ENCODE measurements at regions not wholly inside any gene's neighbourhood (a gene's known extent, or its start where the extent isn't known, plus 50 kb on each side); places are given as distances from the start of the nearest gene placed in this dataset.
"Not testable (repeated sequence)": the region's sequence is repeated elsewhere in the genome, so short reads cannot be mapped to it uniquely, and the experiment has no call there.

DNA sequence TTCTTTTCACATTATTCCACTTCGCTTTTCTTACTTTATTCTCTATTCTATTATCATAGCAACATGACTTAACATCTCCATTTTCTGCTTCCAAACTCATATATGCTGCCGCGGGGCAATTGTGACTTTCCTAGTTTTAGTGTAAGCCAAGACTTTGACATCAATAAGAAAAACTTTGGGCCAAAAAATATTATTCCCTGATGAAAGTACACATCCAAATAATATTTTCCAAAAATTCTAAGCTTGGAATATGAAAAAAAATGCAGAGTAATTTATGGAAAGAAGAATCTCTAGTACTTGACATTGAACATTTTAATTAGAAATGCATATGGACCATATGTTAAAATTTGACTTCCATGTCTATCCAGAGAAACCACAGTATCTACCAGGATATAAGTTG lies 995.1 kb upstream of the INTU start:
- no peak for DNase-seq (ENCODE audit: low read depth in 2 of 2)

DNA sequence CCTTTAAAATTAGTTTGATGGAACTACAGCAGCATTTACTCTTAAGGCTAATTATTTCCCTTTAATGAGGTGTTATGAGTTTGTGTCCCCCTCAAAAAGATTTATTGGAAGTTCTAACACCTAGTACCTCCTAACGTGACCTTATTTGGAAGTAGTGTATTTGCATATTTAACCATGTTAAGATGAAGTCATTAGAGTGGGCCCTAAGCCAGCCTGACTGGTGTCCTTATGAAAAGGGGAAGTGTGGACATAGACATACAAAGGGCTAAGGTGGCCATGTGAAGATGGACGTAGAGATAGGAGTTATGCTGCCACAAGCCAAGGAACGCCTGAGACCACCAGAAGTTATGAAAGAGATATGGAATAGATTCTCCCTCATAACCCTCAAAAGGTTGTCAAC lies 985.4 kb upstream of the INTU start:
- no peak for DNase-seq (ENCODE audit: low read depth in 2 of 2)

DNA sequence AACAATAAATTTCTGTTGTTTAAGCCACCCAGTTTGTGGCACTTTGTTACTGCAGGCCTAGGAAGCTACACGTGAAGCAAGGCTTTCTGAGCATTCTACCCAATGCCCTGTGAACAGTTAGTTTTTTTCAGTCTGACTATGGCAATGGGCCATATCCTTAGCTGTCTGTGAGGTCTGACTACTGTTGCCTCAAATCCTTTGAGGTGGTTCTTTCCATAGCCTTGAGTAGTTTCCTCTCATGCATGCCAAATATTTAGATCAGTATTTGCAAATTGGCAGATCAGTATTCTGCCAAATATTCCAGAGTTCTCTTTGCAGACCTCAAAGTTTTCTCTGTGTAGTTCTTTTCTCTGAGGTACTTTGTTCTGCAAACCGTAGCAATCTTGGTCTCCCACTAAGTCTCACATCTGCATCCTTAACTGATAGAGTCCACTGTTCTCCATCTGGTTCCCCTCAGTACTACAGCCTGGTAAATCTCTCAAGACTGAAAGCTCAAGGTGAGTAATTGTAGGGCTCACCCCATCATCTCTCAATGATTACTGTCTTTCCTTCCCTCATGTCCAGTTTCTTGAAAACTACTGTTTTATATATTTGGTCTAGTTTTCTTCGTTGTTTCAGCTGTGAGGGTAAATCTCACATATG lies 984.9 kb upstream of the INTU start:
- DNase-seq (ENCODE audit: low read depth in 2 of 2): no peak

GRCh38 chr4:126658411-126658810 lies 974.3 kb upstream of the INTU start:
- DNase-seq (ENCODE audit: low read depth in 2 of 2): no peak

GRCh38 chr4:126661194-126661593 lies 971.6 kb upstream of the INTU start:
- DNase-seq (ENCODE audit: low read depth in 2 of 2): no peak

GRCh38 chr4:126664839-126665238 lies 967.9 kb upstream of the INTU start:
- DNase-seq (ENCODE audit: low read depth in 2 of 2): no peak

GRCh38 chr4:126670038-126670437 lies 962.7 kb upstream of the INTU start:
- DNase-seq (ENCODE audit: low read depth in 2 of 2): not testable (repeated sequence)

DNA sequence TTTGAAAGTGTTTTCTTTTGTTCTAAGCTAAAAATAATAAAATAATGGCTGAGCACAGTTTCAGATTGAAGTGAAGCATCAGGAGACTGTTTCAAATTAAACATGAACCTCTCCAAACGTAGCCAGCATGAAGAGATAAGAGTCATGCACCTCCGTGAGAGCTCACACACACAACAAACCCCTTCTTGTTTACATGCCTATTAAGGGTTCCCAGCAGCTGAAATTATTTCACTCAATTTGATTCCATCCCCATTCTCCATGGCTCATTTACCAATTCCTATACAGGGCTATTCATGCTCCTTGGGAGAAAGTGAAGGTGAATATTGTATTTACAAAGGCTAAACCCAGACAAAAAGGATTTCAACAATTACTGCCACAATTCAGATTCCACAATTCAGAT lies 954.1 kb upstream of the INTU start:
- DNase-seq (ENCODE audit: low read depth in 2 of 2): no peak

- DNase-seq (ENCODE audit: low read depth in 2 of 2): no peak
Observed at GRCh38 chr4:126679303-126679702, 953.5 kb upstream of the INTU start.

DNA sequence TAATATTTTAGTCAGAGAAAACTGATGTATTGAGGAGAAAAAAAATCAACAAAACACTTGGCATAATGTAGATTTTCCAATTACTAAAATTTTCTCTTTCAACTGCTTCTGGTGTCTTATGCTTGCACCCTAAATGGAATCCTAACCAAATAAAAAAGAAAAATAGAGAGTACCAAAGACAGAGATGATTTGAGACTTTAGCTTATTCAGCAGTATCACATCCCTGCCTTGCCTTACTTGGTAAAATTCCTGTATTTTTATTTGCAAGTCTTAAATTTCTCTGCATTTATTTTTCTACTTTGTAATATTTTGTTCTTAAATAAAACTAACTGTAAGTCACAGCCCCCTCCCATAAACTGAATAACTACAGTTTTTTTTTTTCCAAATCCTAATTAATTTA lies 950.5 kb upstream of the INTU start:
- no peak for DNase-seq (ENCODE audit: low read depth in 2 of 2)

DNA sequence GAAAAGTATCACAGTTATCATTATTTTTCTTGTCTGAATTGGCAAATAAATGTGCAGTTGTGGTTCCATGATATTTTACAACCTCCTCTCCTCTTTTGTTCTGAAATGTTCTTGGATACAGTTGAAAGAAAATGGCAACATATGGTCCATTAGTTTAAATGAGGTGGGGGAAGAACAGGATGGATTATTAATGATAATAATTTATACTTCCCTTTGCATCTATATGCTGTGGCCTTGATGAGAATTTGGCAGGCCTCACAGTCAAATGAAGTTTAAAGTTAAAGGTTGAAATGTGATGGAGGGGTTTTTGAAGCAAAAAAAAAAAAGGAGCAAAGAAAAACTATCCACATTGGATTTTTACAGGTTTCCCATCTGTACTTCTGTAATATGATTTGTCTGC lies 946.3 kb upstream of the INTU start:
- DNase-seq (ENCODE audit: low read depth in 2 of 2): no peak

DNA sequence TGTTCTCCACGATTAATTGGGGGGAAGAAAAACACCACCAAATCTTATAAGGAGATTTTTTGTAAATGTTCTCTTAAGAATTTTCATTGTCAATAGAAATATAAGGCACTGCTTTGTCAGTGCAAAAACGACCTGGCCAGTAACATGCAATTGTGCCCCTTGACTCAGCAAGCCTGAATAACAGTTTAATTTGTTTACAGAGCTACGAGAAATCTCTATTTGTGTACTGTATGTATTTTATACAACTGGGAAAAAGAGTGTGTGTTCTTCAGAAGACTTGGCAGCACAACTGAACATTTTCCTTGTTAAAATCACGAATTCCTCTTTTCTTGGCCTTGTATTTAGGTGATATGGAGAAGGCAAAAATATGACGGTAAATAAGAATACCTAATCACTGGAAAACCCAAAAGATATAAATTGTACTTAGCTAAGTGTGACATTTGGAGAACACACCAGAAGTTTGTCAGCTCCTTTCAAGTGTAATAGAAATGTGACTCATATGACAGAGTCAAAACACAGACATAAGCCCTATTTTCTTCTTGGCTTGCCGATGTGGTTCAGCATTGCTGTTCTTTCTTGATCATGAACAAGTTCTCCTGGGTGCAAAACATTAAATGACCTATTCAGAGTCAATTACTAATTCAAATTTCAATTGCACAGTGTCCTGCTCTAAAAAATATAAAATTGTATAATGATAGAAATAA lies 945.0 kb upstream of the INTU start:
- no peak for DNase-seq (ENCODE audit: low read depth in 2 of 2)

- DNase-seq (ENCODE audit: low read depth in 2 of 2): no peak
Observed at GRCh38 chr4:126691797-126692196, 941.0 kb upstream of the INTU start.

DNA sequence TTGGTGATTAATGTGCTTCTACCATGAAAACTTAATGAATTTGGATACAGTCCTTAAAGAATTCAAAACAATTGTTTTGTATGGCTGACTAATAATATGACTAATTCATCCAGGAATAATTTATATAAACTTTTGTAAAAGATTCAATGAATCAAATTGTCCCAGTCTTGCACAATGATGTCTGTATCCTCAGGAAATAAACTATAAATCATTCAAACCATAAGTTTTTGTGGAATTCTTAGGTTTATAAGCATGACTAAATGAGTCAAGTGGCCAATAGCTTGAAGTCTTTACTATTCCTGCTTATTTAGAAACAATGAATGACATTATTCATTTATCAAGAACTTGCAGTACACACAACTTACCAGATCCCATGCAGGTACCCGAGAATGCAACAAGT lies 935.0 kb upstream of the INTU start:
- peak in 1 of 2 donors; percentile 59 for DNase-seq (ENCODE audit: low read depth in 2 of 2)

DNA sequence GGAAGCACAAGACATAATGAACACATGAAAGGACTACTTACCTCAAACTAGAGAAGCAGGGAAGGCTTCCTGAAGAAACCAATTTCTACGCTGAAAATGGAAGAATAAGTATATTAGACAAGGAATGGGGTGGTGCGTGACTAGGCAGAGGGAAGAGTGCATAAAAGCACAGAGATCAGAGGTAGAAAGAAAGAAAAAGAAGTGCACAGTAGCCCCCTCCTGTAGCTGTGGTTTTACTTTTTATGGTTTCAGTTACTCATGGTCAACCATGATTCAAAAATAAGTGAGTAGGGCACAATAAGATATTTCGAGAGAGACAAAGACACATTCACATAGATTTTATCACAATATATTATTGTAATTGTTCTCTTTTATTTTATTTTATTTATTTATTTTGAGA lies 934.5 kb upstream of the INTU start:
- no peak for DNase-seq (ENCODE audit: low read depth in 2 of 2)

DNA sequence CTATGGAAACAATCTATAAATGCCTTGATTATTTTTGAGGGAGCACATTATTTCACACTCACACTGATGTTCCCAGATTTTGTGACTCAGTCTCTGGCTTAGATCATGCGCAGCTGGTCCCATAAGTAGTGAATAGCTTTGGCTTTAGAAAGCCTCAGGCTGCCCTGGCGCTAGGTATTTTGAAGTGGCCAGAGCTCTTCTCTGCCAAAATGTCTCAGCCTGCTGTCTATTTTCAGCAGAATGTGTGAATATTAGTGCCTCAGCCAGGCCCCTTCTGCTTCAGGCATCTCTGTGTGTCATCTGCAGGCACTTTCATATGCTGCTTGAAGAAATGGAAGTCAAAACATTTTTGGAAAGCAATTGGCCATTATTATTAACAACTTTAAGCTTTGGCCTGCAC lies 931.0 kb upstream of the INTU start:
- no peak for DNase-seq (ENCODE audit: low read depth in 2 of 2)

DNA sequence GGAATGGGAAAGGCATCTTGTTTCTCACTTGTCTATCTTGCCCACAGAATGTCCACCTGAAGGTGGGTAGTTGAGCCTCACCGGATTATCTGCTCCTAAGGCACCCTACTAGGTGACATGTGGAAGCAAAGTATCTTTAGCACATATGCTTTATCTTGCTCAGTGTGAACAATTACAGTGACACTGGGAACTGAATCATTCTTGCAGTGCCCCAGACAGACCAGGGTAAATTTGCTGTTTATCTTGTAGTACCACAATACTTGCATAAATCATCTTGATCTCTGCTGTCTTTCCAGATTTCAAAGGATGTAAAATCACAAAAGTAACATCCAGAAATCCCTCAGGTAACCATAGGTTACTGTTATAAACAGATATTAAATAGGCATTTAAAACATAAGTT lies 930.0 kb upstream of the INTU start:
- DNase-seq (ENCODE audit: low read depth in 2 of 2): no peak

DNA sequence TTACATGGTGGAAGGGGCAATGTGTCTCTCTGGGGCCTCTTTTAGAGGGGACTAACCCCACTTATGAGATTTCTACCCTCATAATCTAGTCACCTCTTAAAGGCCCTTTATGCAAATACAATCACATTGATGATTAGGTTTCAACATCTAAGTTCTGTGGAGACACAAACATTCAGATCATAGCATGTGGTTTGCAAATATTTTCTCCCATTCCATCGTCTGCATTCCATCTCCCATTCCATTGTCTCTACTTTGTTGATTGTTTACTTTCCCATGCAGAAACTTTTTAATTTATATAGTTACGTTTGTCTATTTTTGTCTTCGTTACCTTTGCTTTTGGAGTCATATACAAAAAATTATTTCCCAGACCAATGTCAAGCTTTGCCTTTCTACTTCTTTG lies 927.5 kb upstream of the INTU start:
- DNase-seq (ENCODE audit: low read depth in 2 of 2): no peak

GRCh38 chr4:126708716-126709115 lies 924.0 kb upstream of the INTU start:
- no peak for DNase-seq (ENCODE audit: low read depth in 2 of 2)

DNA sequence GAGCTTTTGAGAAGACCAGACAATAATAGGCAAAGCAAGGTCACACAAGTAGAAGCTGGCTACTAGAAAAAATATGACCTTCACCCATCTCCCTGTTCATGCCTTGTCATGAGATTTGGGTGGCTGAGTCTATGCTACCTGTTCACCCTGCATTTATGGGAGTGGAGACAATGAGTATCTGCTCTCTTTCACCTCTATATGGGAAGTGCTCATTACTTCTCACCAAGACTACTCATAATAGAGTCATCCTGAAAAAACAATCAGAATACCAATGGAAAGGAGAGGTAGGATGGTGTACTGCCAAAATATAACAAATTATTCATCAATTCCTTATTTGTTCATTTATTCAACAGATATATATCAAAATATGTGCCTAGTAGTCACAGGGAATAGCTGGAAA lies 921.8 kb upstream of the INTU start:
- DNase-seq (ENCODE audit: low read depth in 2 of 2): no peak

- DNase-seq (ENCODE audit: low read depth in 2 of 2): no peak
Observed at GRCh38 chr4:126715067-126715466, 917.7 kb upstream of the INTU start.

DNA sequence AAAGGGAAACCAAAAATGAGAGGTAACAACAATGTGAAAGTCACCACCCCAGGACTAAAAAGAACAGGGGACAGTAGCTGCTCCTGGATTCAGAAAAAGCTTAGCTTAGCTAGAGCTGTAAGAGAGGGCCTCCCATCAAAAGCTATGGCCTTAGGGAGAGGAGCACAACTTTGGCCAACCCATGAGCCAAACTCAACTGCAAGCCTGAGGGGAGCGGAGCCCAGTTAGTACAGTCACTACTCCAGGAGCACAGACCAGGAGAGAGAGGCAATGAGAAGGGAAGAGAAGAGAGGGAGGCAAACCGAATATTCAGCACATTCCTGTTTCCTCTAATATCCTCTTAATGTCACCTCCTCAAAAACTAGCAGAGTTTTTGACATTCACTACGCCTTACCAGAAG lies 917.1 kb upstream of the INTU start:
- no peak for DNase-seq (ENCODE audit: low read depth in 2 of 2)

DNA sequence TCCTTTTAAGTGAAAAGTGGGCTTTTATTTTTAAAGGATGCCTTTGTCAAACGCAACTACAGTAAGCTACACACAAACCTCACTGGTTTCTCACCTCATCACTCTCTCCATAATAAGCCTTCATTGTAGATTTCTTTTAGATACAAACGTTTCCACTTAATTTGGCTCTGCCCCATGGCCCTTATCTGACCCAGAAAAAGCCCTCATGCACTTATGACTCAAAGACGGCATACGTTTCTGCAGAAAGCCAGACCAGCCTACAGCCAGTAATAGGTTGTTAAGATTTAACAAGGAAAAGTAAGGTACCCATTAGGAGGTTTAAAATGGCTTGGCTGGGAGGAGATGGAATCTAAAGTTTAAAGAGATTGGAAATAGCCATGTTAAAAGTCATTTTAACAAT lies 914.6 kb upstream of the INTU start:
- DNase-seq (ENCODE audit: low read depth in 2 of 2): no peak

GRCh38 chr4:126719852-126720251 lies 912.9 kb upstream of the INTU start:
- no peak for DNase-seq (ENCODE audit: low read depth in 2 of 2)

All from dermis microvascular lymphatic vessel endothelial cell (primary cell).